Skin epidermis (tissue), 12 donors: ENCODE measurements at regions not wholly inside any gene's neighbourhood (a gene's known extent, or its start where the extent isn't known, plus 50 kb on each side); places are given as distances from the start of the nearest gene placed in this dataset.

Experiments used
- H3K27ac ChIP-seq, 21 experiments: fragments of 200-600 bp; sonication (generic) in 11 of 21; one replicate each; pipeline ENCODE4 v1.5.0; 2020; ENCODE audit warnings: mild to moderate bottlenecking in 3 of 21, inconsistent platforms in 2 of 21, moderate library complexity in 2 of 21
- H3K4me3 ChIP-seq, 7 experiments: fragments of 200-600 bp; sonication (generic) in 2 of 7; one replicate each; pipeline ENCODE4 v1.5.0; 2020; ENCODE audit warnings: inconsistent platforms in 2 of 7, mild to moderate bottlenecking in 2 of 7, moderate library complexity in 1 of 7

DNA sequence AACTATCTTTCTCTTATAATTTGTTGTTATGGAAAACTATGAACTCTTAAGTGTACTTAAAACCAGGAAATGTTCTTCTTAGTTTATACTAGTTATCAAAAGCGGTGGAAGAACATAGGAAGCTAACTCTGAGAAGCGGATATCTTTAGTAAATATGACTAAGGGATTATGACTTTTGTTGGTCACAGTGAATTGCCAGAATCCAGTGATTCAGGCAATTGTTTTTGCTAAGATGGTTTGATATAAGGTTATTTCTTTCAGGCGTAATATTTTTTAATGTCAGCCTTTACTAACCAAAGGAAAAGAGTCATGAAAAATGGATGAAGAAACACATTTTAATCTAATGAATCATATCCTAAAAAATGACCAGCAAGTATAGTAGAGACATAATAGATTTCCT, 473.5 kb downstream of the FOXG1 start:
- Histone ChIP-seq H3K27ac (no peak overlapping the region), H3K4me3 (no peak overlapping the region)

DNA sequence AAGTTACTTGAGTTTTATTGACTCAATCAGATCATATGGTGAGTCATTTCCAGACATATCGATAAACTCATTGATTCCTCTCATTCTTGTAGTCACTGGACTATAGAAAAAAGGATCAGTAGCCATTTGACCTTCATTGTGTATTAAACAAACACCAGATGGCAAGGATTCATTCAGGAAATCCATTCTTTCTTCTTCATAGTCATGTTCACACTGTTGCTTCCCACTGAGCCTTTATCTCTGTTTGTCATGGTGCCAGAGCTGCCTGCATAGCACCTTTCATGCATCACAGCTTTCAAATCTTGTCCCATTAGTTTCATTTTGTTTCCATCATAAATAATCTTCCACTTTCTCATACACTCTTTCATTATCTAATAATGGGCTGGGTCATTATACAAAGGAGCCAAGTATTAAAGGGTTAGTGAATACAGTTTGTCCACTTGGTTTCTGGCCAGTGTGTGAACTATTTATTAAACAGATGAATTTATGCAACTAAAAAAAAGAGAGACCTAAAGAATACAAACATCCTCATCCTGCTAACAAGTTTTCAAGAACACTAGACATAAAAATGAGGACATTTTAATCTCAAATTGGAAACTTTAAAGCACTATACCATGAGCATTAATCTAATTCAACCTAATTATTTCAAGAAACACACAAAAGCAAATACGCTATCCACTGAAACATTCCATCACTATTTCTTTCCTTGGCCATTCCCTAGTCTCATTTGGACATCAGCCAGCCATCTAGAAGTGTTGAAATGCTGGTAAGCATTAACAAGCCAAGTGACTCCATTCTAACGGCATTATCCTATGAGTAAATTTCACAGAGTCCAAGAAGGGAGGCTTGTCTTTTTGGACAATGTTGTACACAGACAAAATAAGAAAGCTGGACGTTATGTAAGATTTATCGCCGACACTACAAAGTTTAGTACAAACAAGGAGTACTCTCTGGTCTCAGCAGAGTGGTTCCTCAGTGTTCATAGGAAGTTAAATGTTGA, 476.5 kb downstream of the FOXG1 start:
- H3K4me3 ChIP-seq: no peak overlapping the region
- no peak overlapping the region for H3K27ac ChIP-seq

GRCh38 chr14:29255692-29256091, 489.1 kb downstream of the FOXG1 start:
- no peak overlapping the region for H3K4me3 ChIP-seq
- H3K27ac ChIP-seq: no peak overlapping the region

DNA sequence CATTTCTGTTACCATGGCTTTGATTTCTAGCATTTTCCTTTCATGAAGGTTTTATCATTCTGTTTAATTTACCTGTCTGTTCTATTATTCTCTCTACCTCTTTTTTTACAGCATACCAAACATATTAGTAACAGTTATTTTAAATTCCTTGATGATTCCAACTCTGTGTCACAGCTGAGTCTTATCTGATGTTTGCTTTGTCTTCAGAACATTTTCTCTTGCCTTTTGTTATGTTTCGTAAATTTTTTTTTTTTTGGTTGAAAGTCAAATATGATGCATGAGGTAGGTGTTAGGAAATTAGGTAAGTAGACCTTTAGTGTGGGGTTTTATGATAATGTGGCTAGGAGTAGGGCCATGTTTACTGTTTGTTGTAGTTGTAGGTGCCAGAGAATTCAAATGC, 496.4 kb downstream of the FOXG1 start:
- Histone ChIP-seq H3K27ac (no peak overlapping the region), H3K4me3 (no peak overlapping the region)

DNA sequence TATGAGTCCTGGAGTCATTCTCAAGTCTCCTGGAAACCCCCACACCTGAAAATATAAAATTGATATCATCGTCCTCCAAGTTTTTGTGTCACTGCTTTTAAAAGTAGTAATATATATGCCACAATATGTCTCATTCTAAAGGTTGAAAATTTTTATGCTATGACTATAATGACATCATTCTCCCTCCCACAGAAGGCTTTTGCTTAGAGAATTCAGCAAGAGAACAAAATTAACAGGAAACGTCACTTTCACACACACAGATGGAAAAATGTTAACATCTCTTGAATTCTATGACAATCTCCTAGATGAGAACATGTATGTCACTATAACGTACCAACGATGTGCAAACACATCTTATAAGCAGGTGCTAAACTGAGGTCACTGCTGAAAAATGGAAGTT, 498.3 kb downstream of the FOXG1 start:
- Histone ChIP-seq H3K4me3 (no peak overlapping the region), H3K27ac (no peak overlapping the region)

DNA sequence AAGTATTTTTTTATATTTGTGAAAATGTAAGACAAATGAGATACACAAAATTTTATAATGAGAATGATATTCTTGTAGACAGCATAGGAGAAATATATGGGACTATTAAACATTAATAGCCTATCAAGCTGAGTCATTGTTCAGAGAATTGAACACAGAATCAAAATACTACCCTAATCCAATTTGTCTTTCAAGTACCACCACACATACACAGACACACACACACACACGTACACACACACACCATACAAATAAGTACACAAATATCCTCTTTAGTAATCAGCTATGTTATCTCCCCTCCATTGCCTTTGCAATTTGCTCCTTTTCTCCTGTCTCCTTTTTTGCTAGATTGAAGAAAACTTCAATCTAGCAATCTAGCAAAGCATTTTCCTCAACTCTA, 499.3 kb downstream of the FOXG1 start:
- Histone ChIP-seq H3K27ac (no peak overlapping the region), H3K4me3 (no peak overlapping the region)

DNA sequence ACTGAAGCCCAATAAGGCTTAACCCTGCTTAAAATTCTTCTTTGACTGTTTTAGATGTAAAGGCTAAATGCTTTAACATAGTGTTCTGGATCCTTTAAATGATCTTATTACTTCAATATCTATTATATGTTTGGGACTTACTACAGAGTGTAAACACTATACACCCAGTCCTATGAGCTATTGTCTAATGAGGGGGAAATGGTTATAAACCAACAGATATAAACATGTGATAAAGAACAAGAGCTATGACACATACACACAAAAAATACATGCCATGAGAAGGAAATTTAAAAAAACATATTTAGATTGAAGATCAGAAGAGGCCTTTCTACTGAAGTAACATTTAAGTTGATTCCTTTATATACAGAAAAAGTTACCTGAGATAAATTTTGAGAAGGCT, 505.1 kb downstream of the FOXG1 start:
- H3K4me3 ChIP-seq: no peak overlapping the region

GRCh38 chr14:29273513-29273912, 506.9 kb downstream of the FOXG1 start:
- H3K27ac ChIP-seq: no peak overlapping the region
- no peak overlapping the region for H3K4me3 ChIP-seq

More for the DNA sequence above, 505.1 kb downstream of the FOXG1 start:
- H3K27ac ChIP-seq: no peak overlapping the region

DNA sequence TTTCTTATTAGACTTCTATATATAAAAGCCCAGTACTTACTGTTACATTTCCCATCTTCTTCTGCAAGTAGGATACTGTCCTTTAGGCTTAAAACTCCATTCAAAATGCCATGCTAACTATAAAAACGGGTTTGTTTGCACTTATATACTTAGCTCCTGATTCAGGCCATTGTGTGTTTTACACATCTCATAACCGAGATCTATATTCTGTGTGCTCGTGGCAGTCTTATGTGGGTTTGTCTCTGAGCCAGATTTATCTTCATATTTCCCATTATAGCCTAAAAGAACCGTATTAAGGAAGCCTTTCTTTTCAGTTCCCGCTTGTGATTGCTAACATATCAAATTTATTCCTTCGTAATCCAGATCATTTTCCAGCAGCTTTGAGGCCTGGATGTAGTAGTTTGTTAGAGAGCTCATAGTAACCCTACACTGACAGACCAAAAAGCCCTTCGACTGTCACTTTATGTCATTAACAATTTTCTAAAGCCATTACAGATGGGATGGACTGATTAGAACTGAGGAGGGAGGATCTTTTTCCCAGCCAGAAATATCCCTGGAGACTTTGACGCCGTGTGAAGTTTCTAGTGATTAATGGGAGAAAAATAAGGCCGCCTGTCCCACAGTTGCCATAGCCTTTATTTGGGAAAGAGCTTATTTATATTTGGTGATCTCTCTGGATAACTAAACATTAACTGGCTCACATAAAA, 508.5 kb downstream of the FOXG1 start:
- Histone ChIP-seq H3K4me3 (no peak overlapping the region), H3K27ac (no peak overlapping the region)

GRCh38 chr14:29278301-29279263, 512.0 kb downstream of the FOXG1 start:
- no peak overlapping the region for H3K4me3 ChIP-seq

DNA sequence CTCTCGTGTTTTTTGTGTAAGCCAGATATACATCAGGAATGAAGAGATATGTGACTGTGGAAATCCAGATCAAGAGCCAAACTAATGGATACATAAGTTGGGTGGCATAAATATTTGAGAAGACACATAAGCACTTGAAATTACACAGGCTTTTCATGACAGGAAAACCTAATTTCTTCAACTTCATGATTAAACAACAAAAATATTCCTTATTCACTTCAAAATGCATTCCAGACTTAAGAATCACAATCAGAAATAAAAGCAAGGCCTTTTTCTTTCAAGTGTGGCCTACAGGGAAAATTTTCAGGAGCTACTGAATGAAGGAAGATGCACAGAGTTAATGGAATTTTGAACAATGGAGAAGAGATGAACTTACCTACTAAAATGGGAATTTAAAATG, 515.6 kb downstream of the FOXG1 start:
- H3K4me3 ChIP-seq: no peak overlapping the region
- no peak overlapping the region for H3K27ac ChIP-seq

More at GRCh38 chr14:29278301-29279263, 512.0 kb downstream of the FOXG1 start:
- no peak overlapping the region for H3K27ac ChIP-seq

- Histone ChIP-seq H3K4me3 (no peak overlapping the region), H3K27ac (no peak overlapping the region)
Observed at GRCh38 chr14:29290441-29290840, 523.9 kb downstream of the FOXG1 start.

GRCh38 chr14:29299372-29299771, 532.8 kb downstream of the FOXG1 start:
- no peak overlapping the region for H3K4me3 ChIP-seq

GRCh38 chr14:29301571-29301970, 535.0 kb downstream of the FOXG1 start:
- no peak overlapping the region for H3K4me3 ChIP-seq
- no peak overlapping the region for H3K27ac ChIP-seq

More at GRCh38 chr14:29299372-29299771, 532.8 kb downstream of the FOXG1 start:
- H3K27ac ChIP-seq: no peak overlapping the region

GRCh38 chr14:29310210-29310609, 543.6 kb downstream of the FOXG1 start:
- H3K4me3 ChIP-seq: no peak overlapping the region

DNA sequence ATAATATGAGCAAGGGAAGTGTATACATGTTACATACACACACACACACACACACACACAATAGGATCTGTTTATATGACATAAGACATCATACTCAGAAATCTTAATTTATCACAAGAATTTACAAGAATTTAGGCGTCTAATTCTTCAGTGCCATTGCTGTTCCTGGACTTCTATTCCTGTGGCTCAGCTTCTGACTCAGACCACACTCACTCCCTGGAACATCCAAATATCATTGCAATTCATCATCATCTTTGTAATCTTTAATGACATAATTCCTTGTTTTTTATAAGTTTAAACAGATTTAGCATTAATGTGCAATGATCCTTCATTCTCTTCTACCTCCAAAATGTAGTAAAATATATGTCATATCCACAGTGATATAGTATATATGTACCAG, 544.2 kb downstream of the FOXG1 start:
- Histone ChIP-seq H3K27ac (no peak overlapping the region), H3K4me3 (no peak overlapping the region)

More at GRCh38 chr14:29310210-29310609, 543.6 kb downstream of the FOXG1 start:
- no peak overlapping the region for H3K27ac ChIP-seq

DNA sequence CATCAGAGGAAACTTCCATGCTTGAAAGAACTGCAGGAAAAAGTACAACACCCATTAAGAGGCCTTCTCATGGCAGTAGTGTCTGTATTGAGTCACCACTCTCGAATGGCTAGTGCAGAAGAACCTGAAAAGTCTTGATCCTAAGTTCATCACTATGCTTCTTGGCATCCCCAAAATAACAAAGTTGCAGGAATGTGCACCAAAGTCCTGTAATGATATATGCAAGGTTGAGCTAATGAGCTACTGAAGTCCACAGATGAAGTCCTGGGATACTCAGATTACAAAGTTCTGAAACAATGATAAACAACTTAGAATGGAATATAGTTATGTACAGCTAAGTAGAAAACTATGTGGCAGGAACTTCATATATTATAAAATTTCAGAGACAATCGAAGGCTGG, 545.4 kb downstream of the FOXG1 start:
- no peak overlapping the region for H3K4me3 ChIP-seq
- no peak overlapping the region for H3K27ac ChIP-seq

GRCh38 chr14:29316936-29317335, 550.3 kb downstream of the FOXG1 start:
- Histone ChIP-seq H3K27ac (no peak overlapping the region), H3K4me3 (no peak overlapping the region)

GRCh38 chr14:29317423-29317822, 550.8 kb downstream of the FOXG1 start:
- no peak overlapping the region for H3K4me3 ChIP-seq
- no peak overlapping the region for H3K27ac ChIP-seq

DNA sequence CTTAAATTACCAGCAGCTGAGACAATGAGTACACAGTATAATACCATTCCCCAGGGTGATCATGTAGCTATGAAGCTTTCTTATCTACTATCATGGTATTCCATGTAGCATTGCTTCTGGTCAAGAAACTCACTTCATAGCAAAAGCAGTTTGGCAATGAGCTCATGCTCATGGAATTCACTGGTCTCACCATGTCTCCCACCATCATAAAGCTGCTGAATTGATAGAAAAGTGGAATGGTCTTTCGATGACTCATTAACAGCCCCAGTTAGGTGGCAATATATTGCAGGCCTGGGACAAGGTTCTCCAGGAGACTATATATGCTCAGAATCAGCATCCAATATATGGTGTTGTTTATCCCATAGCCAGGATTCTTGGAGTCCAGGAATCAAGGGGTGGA, 553.7 kb downstream of the FOXG1 start:
- Histone ChIP-seq H3K27ac (no peak overlapping the region), H3K4me3 (no peak overlapping the region)
